ENCODE measurements at regions not wholly inside any gene's neighbourhood (a gene's known extent, or its start where the extent isn't known, plus 50 kb on each side); places are given as distances from the start of the nearest gene placed in this dataset.

- no peak for TF ChIP-seq CTCF (IDR thresholded peaks at IDR 0.05)
- no peak for TF ChIP-seq POLR2A (IDR thresholded peaks at IDR 0.05)
Measured at GRCh38 chr10:111277661-111278060, 200.8 kb downstream of the ADRA2A start.
